ENCODE measurements at regions not wholly inside any gene's neighbourhood (a gene's known extent, or its start where the extent isn't known, plus 50 kb on each side); places are given as distances from the start of the nearest gene placed in this dataset.
"Not testable (repeated sequence)": the region's sequence is repeated elsewhere in the genome, so short reads cannot be mapped to it uniquely, and the experiment has no call there.

DNA sequence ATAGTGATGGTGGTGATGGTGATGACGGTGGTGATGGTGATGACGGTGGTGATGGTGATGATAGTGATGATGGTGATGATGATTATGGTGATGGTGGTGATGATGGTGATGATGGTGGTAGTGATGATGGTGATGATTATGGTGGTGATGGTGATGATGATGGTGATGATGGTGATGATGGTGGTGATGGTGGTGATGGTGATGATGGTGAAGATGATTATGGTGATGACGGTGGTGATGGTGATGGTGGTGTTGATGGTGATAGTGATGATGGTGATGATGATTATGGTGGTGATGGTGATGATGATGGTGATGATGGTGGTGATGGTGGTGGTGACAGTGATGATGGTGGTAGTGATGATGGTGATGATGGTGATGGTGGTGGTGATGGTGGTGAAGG lies 149.2 kb upstream of the IRX1 start:
- DNase-seq (ENCODE audit: low read depth, low spot score): no peak
- no peaks in the 10 kb centered on the region for H3K4me1 Mint-ChIP-seq
- peaks cover 3% of the 10 kb centered on the region for H3K36me3 Mint-ChIP-seq (ENCODE audit: low read depth)
- no peaks in the 10 kb centered on the region for H3K9me3 Mint-ChIP-seq
- H3K4me3 Mint-ChIP-seq: no peak overlapping the region
- H3K27me3 Mint-ChIP-seq (ENCODE audit: low read depth): no peaks in the 10 kb centered on the region
- no peak overlapping the region for H3K27ac Mint-ChIP-seq (ENCODE audit: unreplicated experiment)
- TF ChIP-seq, protein P1, sequence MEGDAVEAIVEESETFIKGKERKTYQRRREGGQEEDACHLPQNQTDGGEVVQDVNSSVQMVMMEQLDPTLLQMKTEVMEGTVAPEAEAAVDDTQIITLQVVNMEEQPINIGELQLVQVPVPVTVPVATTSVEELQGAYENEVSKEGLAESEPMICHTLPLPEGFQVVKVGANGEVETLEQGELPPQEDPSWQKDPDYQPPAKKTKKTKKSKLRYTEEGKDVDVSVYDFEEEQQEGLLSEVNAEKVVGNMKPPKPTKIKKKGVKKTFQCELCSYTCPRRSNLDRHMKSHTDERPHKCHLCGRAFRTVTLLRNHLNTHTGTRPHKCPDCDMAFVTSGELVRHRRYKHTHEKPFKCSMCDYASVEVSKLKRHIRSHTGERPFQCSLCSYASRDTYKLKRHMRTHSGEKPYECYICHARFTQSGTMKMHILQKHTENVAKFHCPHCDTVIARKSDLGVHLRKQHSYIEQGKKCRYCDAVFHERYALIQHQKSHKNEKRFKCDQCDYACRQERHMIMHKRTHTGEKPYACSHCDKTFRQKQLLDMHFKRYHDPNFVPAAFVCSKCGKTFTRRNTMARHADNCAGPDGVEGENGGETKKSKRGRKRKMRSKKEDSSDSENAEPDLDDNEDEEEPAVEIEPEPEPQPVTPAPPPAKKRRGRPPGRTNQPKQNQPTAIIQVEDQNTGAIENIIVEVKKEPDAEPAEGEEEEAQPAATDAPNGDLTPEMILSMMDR (conservative IDR thresholded peaks at IDR 0.05): no peak

GRCh38 chr5:3445517-3445916 lies 150.1 kb upstream of the IRX1 start:
- H3K9me3 Mint-ChIP-seq; DNase-seq (ENCODE audit: low read depth, low spot score); H3K4me3 Mint-ChIP-seq; H3K4me1 Mint-ChIP-seq; H3K36me3 Mint-ChIP-seq (ENCODE audit: low read depth); H3K27ac Mint-ChIP-seq (ENCODE audit: unreplicated experiment); H3K27me3 Mint-ChIP-seq (ENCODE audit: low read depth): not testable (repeated sequence)

GRCh38 chr5:3432135-3432534 lies 163.5 kb upstream of the IRX1 start:
- no peak overlapping the region for H3K27ac Mint-ChIP-seq (ENCODE audit: unreplicated experiment)
- H3K4me1 Mint-ChIP-seq: no peaks in the 10 kb centered on the region
- no peaks in the 10 kb centered on the region for H3K9me3 Mint-ChIP-seq
- H3K27me3 Mint-ChIP-seq (ENCODE audit: low read depth): no peaks in the 10 kb centered on the region
- H3K36me3 Mint-ChIP-seq (ENCODE audit: low read depth): no peaks in the 10 kb centered on the region
- H3K4me3 Mint-ChIP-seq: no peak overlapping the region
- TF ChIP-seq, protein P1 (conservative IDR thresholded peaks at IDR 0.05): no peak
- DNase-seq (ENCODE audit: low read depth, low spot score): no peak

DNA sequence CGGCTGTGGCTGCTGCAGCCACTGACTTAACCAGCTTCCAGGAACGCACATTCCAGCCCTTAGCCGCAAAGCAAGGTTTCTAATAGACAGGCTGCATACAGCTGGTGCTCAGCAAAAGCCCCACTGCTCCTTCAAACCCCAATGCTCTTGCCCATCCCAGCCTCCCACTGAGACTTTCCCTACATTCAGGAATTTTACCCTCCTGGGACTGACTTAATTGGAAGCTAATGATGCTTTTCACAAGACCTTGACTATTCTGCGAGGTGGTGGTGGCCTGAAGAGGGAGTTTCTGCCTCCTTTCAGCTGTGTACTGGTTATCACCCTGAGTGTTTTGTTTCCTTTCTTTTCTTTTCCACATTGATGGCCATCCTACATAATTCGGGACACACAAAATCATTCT lies 164.9 kb upstream of the IRX1 start:
- Mint-ChIP-seq H3K9me3 (no peaks in the 10 kb centered on the region), H3K27me3 (ENCODE audit: low read depth) (no peaks in the 10 kb centered on the region), H3K4me1 (no peaks in the 10 kb centered on the region), H3K4me3 (no peak overlapping the region), H3K27ac (ENCODE audit: unreplicated experiment) (no peak overlapping the region), H3K36me3 (ENCODE audit: low read depth) (no peaks in the 10 kb centered on the region)
- TF ChIP-seq, protein P1 (conservative IDR thresholded peaks at IDR 0.05): no peak
- no peak for DNase-seq (ENCODE audit: low read depth, low spot score)

- H3K27me3 Mint-ChIP-seq (ENCODE audit: low read depth): no peaks in the 10 kb centered on the region
- H3K27ac Mint-ChIP-seq (ENCODE audit: unreplicated experiment): no peak overlapping the region
- H3K4me1 Mint-ChIP-seq: no peaks in the 10 kb centered on the region
- TF ChIP-seq, protein P1 (conservative IDR thresholded peaks at IDR 0.05): no peak
- no peak overlapping the region for H3K4me3 Mint-ChIP-seq
- no peak for DNase-seq (ENCODE audit: low read depth, low spot score)
- H3K9me3 Mint-ChIP-seq: no peaks in the 10 kb centered on the region
- H3K36me3 Mint-ChIP-seq (ENCODE audit: low read depth): no peaks in the 10 kb centered on the region
Observed at GRCh38 chr5:3429962-3430361, 165.7 kb upstream of the IRX1 start.

DNA sequence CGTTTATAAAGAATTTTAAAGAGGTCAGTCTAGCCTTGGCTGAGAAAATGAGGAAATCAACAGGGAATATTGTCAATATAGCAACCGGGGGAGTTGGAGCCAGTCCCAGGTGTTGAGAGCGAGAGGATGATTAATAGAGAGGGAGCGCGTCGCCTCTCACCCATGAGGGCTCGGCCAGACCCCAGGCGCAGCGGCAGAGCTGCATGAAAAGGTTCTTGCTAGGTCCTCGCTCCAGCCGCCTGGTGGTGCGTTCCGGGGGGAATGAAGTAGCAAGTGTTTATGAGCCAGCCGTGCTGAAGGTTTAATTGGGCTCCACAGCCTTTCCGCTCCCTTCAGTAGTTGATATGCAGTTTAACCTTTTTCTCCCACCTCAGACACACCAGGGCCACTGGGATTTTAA lies 167.3 kb upstream of the IRX1 start:
- Mint-ChIP-seq H3K4me3 (no peak overlapping the region), H3K36me3 (ENCODE audit: low read depth) (no peaks in the 10 kb centered on the region), H3K27ac (ENCODE audit: unreplicated experiment) (no peak overlapping the region), H3K9me3 (peaks cover 4% of the 10 kb centered on the region), H3K4me1 (no peaks in the 10 kb centered on the region), H3K27me3 (ENCODE audit: low read depth) (no peaks in the 10 kb centered on the region)
- TF ChIP-seq, protein P1 (conservative IDR thresholded peaks at IDR 0.05): no peak
- no peak for DNase-seq (ENCODE audit: low read depth, low spot score)
